ENCODE measurements at regions not wholly inside any gene's neighbourhood (a gene's known extent, or its start where the extent isn't known, plus 50 kb on each side); places are given as distances from the start of the nearest gene placed in this dataset.
"Not testable (repeated sequence)": the region's sequence is repeated elsewhere in the genome, so short reads cannot be mapped to it uniquely, and the experiment has no call there.

DNA sequence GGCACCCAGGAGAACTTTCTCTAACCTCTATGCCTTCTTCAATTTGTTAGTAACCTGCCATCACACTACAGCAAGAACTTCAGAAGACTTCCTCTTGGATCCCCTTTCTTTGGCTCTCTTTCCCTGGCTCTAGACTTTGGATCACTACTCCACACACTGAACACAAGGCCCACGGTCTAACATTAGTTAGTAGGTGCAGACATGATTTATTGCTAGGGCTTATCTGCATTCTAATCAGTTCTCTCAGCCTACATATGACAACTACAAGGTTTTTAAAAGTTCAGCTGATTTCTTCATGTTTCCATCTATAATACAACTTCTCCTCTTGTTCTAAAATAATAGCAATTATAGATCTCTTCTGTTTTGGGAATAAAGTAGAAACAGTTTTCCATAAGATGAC, 209.1 kb upstream of the ANXA10 start:
- TF ChIP-seq, protein P1, sequence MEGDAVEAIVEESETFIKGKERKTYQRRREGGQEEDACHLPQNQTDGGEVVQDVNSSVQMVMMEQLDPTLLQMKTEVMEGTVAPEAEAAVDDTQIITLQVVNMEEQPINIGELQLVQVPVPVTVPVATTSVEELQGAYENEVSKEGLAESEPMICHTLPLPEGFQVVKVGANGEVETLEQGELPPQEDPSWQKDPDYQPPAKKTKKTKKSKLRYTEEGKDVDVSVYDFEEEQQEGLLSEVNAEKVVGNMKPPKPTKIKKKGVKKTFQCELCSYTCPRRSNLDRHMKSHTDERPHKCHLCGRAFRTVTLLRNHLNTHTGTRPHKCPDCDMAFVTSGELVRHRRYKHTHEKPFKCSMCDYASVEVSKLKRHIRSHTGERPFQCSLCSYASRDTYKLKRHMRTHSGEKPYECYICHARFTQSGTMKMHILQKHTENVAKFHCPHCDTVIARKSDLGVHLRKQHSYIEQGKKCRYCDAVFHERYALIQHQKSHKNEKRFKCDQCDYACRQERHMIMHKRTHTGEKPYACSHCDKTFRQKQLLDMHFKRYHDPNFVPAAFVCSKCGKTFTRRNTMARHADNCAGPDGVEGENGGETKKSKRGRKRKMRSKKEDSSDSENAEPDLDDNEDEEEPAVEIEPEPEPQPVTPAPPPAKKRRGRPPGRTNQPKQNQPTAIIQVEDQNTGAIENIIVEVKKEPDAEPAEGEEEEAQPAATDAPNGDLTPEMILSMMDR (conservative IDR thresholded peaks at IDR 0.05): no peak
- no peak overlapping the region for H3K27ac ChIP-seq

DNA sequence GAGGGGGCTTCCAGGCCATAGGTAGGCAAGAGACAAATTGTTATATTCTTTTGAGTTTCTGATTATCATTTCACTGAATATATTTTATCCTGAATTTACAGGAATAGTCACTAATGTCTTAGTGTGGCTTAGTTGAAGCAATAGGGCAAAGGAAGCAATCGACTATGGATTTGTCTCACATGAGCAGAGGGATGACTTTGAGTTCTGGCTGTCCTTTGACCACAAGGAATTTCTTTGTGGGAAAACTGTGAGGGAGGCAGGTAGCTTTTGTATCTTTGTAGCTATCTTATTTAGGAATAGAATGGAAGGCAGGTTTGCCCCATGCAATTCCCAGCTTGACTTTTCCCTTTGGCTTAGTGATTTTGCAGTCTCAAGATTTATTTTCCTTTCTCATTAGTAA, 207.3 kb upstream of the ANXA10 start:
- H3K27ac ChIP-seq: no peak overlapping the region
- TF ChIP-seq, protein P1 (conservative IDR thresholded peaks at IDR 0.05): no peak

DNA sequence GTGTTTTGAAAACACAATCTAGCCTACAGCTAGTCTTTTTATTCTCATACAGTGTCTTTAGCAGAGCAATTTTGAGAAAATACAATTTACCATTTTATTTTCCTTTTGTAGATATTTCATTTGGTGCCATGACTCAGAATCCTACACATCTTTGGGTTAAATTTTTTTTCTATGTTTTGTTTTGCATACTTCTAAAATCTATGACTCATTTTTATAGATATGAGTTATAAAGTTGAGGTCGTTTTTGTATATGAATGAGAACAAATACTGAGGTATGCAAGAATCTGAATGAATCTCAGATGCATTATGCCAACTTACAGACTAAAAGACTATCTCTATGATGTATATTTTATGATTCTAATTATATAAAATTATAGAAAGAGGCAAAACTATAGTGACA, 206.5 kb upstream of the ANXA10 start:
- TF ChIP-seq, protein P1 (conservative IDR thresholded peaks at IDR 0.05): no peak
- H3K27ac ChIP-seq: no peak overlapping the region

DNA sequence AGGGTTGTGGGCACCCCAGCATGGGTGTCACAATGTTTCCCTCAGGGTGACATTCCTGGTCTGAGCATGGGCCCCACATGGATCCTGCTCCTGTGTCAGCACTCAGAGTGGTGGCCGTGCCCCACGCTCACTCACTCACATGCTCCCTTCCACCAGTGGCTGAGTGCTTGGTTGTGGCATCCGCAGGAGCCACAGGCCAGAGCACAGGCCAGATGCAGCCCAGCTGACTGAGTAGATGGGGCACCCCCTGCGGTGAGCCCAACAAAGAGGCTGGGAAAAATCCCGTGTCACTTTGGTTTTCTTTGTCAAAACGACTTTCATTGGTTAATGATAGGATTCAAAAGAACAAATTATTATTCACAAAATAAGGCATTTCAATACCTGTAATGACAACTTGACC, 204.6 kb upstream of the ANXA10 start:
- TF ChIP-seq, protein P1 (conservative IDR thresholded peaks at IDR 0.05): no peak
- no peak overlapping the region for H3K27ac ChIP-seq

DNA sequence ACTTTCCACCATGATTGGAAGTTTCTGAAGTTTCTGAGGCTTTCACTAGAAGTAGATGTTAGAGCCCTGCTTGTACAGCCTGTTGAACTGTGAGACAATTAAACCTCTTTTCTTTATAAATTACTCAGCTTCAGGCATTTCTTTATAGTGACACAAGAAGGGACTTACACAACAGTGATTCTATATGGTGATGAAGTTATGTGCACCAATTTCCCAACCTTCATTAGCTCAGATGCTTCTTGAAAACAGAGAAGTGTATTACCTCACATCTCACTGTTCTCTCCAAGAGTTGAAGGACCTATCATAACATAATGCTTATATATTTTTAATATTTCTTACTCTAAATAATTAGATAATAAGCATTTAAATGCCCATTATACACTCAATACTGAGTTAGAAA, 202.1 kb upstream of the ANXA10 start:
- TF ChIP-seq, protein P1 (conservative IDR thresholded peaks at IDR 0.05): no peak

DNA sequence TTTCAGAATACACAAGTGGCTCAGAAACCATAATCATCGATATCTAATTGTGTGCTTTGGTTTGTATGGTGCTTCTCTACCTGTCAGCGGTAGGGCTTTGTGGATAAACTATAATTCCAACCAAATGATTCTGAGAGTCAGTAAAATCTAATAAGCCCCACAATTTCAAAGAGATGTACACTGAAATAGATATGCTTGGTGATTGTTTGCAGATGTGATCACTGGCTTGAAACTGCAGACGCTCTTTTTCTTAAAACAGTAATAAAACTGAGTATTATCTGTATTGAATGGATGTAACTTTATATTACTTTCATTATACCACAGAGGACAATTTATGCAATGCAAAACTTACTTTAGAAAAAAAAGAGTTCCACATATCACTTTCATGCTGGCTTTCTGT, 198.8 kb upstream of the ANXA10 start:
- H3K27ac ChIP-seq: no peak overlapping the region
- TF ChIP-seq, protein P1 (conservative IDR thresholded peaks at IDR 0.05): no peak

More for the DNA sequence above, 202.1 kb upstream of the ANXA10 start:
- no peak overlapping the region for H3K27ac ChIP-seq

DNA sequence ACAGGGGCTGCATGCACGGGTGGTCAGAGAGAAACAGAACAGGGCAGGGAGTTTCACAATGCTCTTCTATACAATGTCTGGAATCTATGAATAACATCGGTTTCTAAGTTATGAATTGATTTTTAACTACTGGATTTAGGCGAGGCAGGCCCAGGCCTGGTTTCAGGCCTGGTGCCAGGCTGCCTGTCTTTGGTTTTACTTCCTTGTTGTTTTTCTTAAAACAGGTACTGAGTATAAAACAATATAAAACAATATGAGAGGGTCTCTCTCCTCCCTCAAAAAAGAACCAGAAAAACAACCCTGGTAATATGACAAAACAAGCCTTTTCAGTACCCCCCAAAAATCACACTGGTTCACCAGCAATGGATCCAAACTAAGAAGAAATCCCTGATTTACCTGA, 196.1 kb upstream of the ANXA10 start:
- H3K27ac ChIP-seq: not testable (repeated sequence)

DNA sequence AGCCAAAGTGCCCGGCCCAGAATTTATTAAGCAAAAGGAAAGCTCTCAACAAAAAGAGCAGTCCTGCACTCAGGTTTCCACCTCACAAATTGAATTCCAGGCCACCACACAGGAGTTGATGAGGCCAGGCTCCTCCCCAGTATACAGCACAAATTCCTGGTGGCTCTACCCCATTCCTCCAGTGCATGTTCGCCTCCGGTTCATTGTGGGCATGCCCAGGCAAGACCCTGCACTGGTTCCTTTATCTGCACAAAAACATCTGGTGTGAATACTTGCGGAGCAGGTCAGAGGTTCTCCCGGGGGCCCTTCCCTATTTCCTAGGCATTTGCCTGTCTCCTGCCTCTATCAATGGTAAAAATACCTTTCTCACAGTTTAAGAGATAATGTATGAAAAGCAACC, 195.2 kb upstream of the ANXA10 start:
- TF ChIP-seq, protein P1 (conservative IDR thresholded peaks at IDR 0.05): no peak
- no peak overlapping the region for H3K27ac ChIP-seq

Data from VCaP (cell line).